CD4-positive, alpha-beta T cell treated with Interleukin-12 subunit alpha and Interleukin-12 subunit beta, for 1 hour (primary cell): ENCODE measurements at regions not wholly inside any gene's neighbourhood (a gene's known extent, or its start where the extent isn't known, plus 50 kb on each side); places are given as distances from the start of the nearest gene placed in this dataset.

Source experiments
- DNase-seq: peaks from one replicate; pipeline ENCODE4 v3.0.0-alpha.2; 2020

- DNase-seq: no peak
Measured at GRCh38 chr6:15048367-15048766, 197.5 kb upstream of the JARID2 start.

- no peak for DNase-seq
Measured at GRCh38 chr6:15058200-15059061, 187.4 kb upstream of the JARID2 start.

GRCh38 chr6:15061180-15061641 lies 184.7 kb upstream of the JARID2 start:
- no peak for DNase-seq

GRCh38 chr6:15061908-15062515 lies 183.9 kb upstream of the JARID2 start:
- DNase-seq: no peak

- DNase-seq: no peak
Measured at GRCh38 chr6:15062516-15063252, 183.2 kb upstream of the JARID2 start.

GRCh38 chr6:15063253-15063853 lies 182.5 kb upstream of the JARID2 start:
- DNase-seq: no peak

- DNase-seq: no peak
Measured at GRCh38 chr6:15065261-15065989, 180.4 kb upstream of the JARID2 start.

- DNase-seq: no peak
Measured at GRCh38 chr6:15066089-15066758, 179.6 kb upstream of the JARID2 start.

- DNase-seq: no peak
Measured at GRCh38 chr6:15073344-15073789, 172.5 kb upstream of the JARID2 start.

- no peak for DNase-seq
Measured at GRCh38 chr6:15073883-15074465, 171.9 kb upstream of the JARID2 start.

- no peak for DNase-seq
Measured at GRCh38 chr6:15074806-15075205, 171.1 kb upstream of the JARID2 start.

GRCh38 chr6:15076565-15076964 lies 169.3 kb upstream of the JARID2 start:
- no peak for DNase-seq

- no peak for DNase-seq
Measured at GRCh38 chr6:15077006-15077405, 168.9 kb upstream of the JARID2 start.

- DNase-seq: no peak
Measured at GRCh38 chr6:15077961-15078360, 167.9 kb upstream of the JARID2 start.

- no peak for DNase-seq
Measured at GRCh38 chr6:15079288-15079817, 166.5 kb upstream of the JARID2 start.

- DNase-seq: no peak
Measured at GRCh38 chr6:15080895-15081294, 165.0 kb upstream of the JARID2 start.

- no peak for DNase-seq
Measured at GRCh38 chr6:15081447-15081846, 164.4 kb upstream of the JARID2 start.

- DNase-seq: no peak
Measured at GRCh38 chr6:15082708-15083107, 163.2 kb upstream of the JARID2 start.

- no peak for DNase-seq
Measured at GRCh38 chr6:15086348-15087158, 159.3 kb upstream of the JARID2 start.

GRCh38 chr6:15087186-15087589 lies 158.7 kb upstream of the JARID2 start:
- no peak for DNase-seq
